H1 (cell line): ENCODE measurements at regions not wholly inside any gene's neighbourhood (a gene's known extent, or its start where the extent isn't known, plus 50 kb on each side); places are given as distances from the start of the nearest gene placed in this dataset.

ENCODE experiments used
- CTCF ChIA-PET: fragments of 300-600 bp; sonication (Branson Sonifier 250); formaldehyde crosslinking; loops from one replicate; lab custom pipeline; 2021; ENCODE audit not compliant: partially characterized antibody; lab: Charles Lee
- POLR2A ChIA-PET: fragments of 300-600 bp; sonication (Branson Sonifier 250); formaldehyde crosslinking; loops from one replicate; lab custom pipeline; 2021; ENCODE audit warnings: inconsistent platforms; ENCODE audit not compliant: partially characterized antibody; lab: Charles Lee
- DNase-seq, 2 experiments: peaks; one replicate each; pipeline versions ENCODE4 v3.0.0 to v3.0.0-alpha.2; 2010 to 2022; ENCODE audit warnings: low spot score in 2 of 2, low read depth in 1 of 2, mixed read lengths in 1 of 2
- FAIRE-seq: peaks from 2 replicates; lab custom pipeline; 2011; peaks lifted over from hg19 to GRCh38; lab: Jason Lieb, UNC
- H2AFZ ChIP-seq: 2 replicates; pipeline ENCODE4 v1.8.1; 2012; ENCODE audit warnings: low read length, inconsistent platforms
- H2AK5ac ChIP-seq: 2 replicates; pipeline ENCODE4 v1.6.1; 2013; ENCODE audit warnings: low read depth, low read length
- H2BK120ac ChIP-seq: replicated peaks from 2 replicates; pipeline ENCODE3; 2013; ENCODE audit warnings: low read depth, low read length, inconsistent platforms
- H2BK12ac ChIP-seq: 2 replicates; pipeline ENCODE4 v1.6.1; 2013; ENCODE audit warnings: low read depth, low read length
- H2BK15ac ChIP-seq: 2 replicates; pipeline ENCODE4 v1.6.1; 2013; ENCODE audit warnings: low read length
- H2BK20ac ChIP-seq: 2 replicates; pipeline ENCODE4 v1.6.1; 2013; ENCODE audit warnings: low read length
- H2BK5ac ChIP-seq: 2 replicates; pipeline ENCODE4 v1.6.1; 2013; ENCODE audit warnings: low read depth, low read length
- H3K14ac ChIP-seq: 2 replicates; pipeline ENCODE4 v1.6.1; 2013; ENCODE audit warnings: inconsistent platforms; ENCODE audit not compliant: insufficient read length
- H3K18ac ChIP-seq: 2 replicates; pipeline ENCODE4 v1.6.1; 2013; ENCODE audit warnings: low read length; ENCODE audit errors: extremely low read depth
- H3K23ac ChIP-seq: 2 replicates; pipeline ENCODE4 v1.6.1; 2013; ENCODE audit warnings: inconsistent platforms; ENCODE audit not compliant: insufficient read length
- H3K23me2 ChIP-seq: 2 replicates; pipeline ENCODE4 v1.6.1; 2013; ENCODE audit warnings: low read depth, low read length
- H3K27ac ChIP-seq: 2 replicates; pipeline ENCODE4 v1.6.1; 2011; ENCODE audit warnings: low read depth, low read length, inconsistent platforms
- H3K27me3 ChIP-seq, 4 experiments: replicated peaks in 1 of 4; 1 replicate in 1 of 4; 2 replicates in 3 of 4; pipeline versions ENCODE4 v1.6.1 to v1.8.1; 2011 to 2013; ENCODE audit warnings: low read length in 3 of 4, mild to moderate bottlenecking in 3 of 4, inconsistent platforms in 2 of 4, mixed read lengths in 2 of 4, moderate library complexity in 1 of 4; ENCODE audit not compliant: control insufficient read depth in 3 of 4, insufficient read depth in 3 of 4; ENCODE audit errors: extremely low read depth in 1 of 4
- H3K36me3 ChIP-seq, 4 experiments: 2 replicates each; pipeline versions ENCODE4 v1.6.1 to v1.8.1; 2011 to 2013; ENCODE audit warnings: mild to moderate bottlenecking in 4 of 4, low read length in 3 of 4, moderate library complexity in 2 of 4, control low read depth in 1 of 4, inconsistent platforms in 1 of 4; ENCODE audit not compliant: insufficient read depth in 4 of 4, control insufficient read depth in 2 of 4
- H3K4ac ChIP-seq: replicated peaks from 2 replicates; pipeline ENCODE3; 2013; ENCODE audit warnings: low read length, low read depth, mixed read lengths, inconsistent platforms; ENCODE audit not compliant: insufficient read length
- H3K4me1 ChIP-seq, 4 experiments: replicated peaks in 1 of 4; 1 replicate in 1 of 4; 2 replicates in 3 of 4; pipeline versions ENCODE4 v1.6.1 to v1.8.1; 2011 to 2013; ENCODE audit warnings: low read length in 3 of 4, inconsistent platforms in 2 of 4, mixed read lengths in 1 of 4; ENCODE audit not compliant: insufficient read depth in 4 of 4, control insufficient read depth in 3 of 4
- H3K4me2 ChIP-seq, 2 experiments: 2 replicates each; pipeline versions ENCODE4 v1.6.1 to v1.8.1; 2011 to 2013; ENCODE audit warnings: low read depth in 2 of 2, low read length in 2 of 2, control low read depth in 1 of 2, inconsistent platforms in 1 of 2, mild to moderate bottlenecking in 1 of 2; ENCODE audit not compliant: insufficient read depth in 1 of 2
- H3K4me3 ChIP-seq, 4 experiments: fragments of 200-600, 300-600 bp in 1 of 4; sonication (generic), shearing (Covaris generic), sonication (Bioruptor Twin) in 1 of 4; 2 replicates each; pipeline versions ENCODE4 v1.5.1 to v1.8.1; 2011 to 2016; ENCODE audit warnings: low read length in 4 of 4, low read depth in 3 of 4, control low read depth in 2 of 4, inconsistent platforms in 2 of 4, mild to moderate bottlenecking in 2 of 4, mixed read lengths in 1 of 4, moderate library complexity in 1 of 4; ENCODE audit not compliant: insufficient read depth in 2 of 4; ENCODE audit errors: extremely low read depth in 1 of 4
- H3K56ac ChIP-seq: replicated peaks from 2 replicates; pipeline ENCODE3; 2013; ENCODE audit warnings: low read depth, mild to moderate bottlenecking, mixed read lengths, low read length, inconsistent platforms; ENCODE audit not compliant: insufficient read length
- H3K79me1 ChIP-seq: 2 replicates; pipeline ENCODE4 v1.6.1; 2013; ENCODE audit warnings: low read depth, low read length, control low read depth
- H3K79me2 ChIP-seq, 2 experiments: 2 replicates each; pipeline versions ENCODE4 v1.6.1 to v1.8.1; 2012 to 2013; ENCODE audit warnings: low read length in 2 of 2, mild to moderate bottlenecking in 2 of 2, inconsistent platforms in 1 of 2; ENCODE audit not compliant: insufficient read depth in 2 of 2, control insufficient read depth in 1 of 2
- H3K9ac ChIP-seq, 4 experiments: replicated peaks in 1 of 4; 1 replicate in 1 of 4; 2 replicates in 3 of 4; pipeline versions ENCODE4 v1.6.1 to v1.8.1; 2011 to 2013; ENCODE audit warnings: low read depth in 3 of 4, low read length in 3 of 4, control low read depth in 2 of 4, mild to moderate bottlenecking in 2 of 4, moderate library complexity in 2 of 4, inconsistent platforms in 1 of 4; ENCODE audit errors: extremely low read depth in 1 of 4
- H3K9me3 ChIP-seq, 2 experiments: 2 replicates each; pipeline versions ENCODE4 v1.6.1 to v1.8.1; 2012 to 2013; ENCODE audit warnings: mild to moderate bottlenecking in 2 of 2, moderate library complexity in 2 of 2, control low read depth in 1 of 2, inconsistent platforms in 1 of 2, low read depth in 1 of 2, low read length in 1 of 2, mixed read lengths in 1 of 2; ENCODE audit not compliant: insufficient read depth in 2 of 2
- H4K20me1 ChIP-seq, 2 experiments: replicated peaks in 1 of 2; 2 replicates each; pipeline versions ENCODE3 to v1.8.1; 2011 to 2013; ENCODE audit warnings: inconsistent platforms in 2 of 2, low read length in 2 of 2, mild to moderate bottlenecking in 1 of 2; ENCODE audit not compliant: insufficient read depth in 2 of 2, control insufficient read depth in 1 of 2
- H4K5ac ChIP-seq: 2 replicates; pipeline ENCODE4 v1.6.1; 2013; ENCODE audit warnings: low read length, low read depth, mixed read lengths, inconsistent platforms; ENCODE audit not compliant: insufficient read length
- H4K8ac ChIP-seq: 2 replicates; pipeline ENCODE4 v1.8.0; 2013; ENCODE audit warnings: mild to moderate bottlenecking, moderate library complexity, low read length, inconsistent platforms; ENCODE audit not compliant: insufficient read depth; ENCODE audit errors: extremely low read depth
- H4K91ac ChIP-seq: replicated peaks from 2 replicates; pipeline ENCODE3; 2013; ENCODE audit warnings: low read length, mixed read lengths, inconsistent platforms; ENCODE audit not compliant: insufficient read length
- CTCF ChIP-seq, 3 experiments: IDR thresholded peaks; 1 replicate in 2 of 3; 2 replicates in 1 of 3; pipeline versions ENCODE4 v1.5.1 to v1.6.1; 2011; ENCODE audit warnings: low read length in 3 of 3, mild to moderate bottlenecking in 3 of 3, inconsistent platforms in 2 of 3, low read depth in 1 of 3, moderate library complexity in 1 of 3; ENCODE audit not compliant: insufficient read depth in 1 of 3; ENCODE audit errors: control extremely low read depth in 1 of 3
- HDAC6 ChIP-seq: IDR thresholded peaks from one replicate; pipeline ENCODE4 v1.7.1; 2012; ENCODE audit warnings: low read depth, mild to moderate bottlenecking, inconsistent platforms, low read length, moderate library complexity
- JUND ChIP-seq: IDR thresholded peaks from 2 replicates; pipeline ENCODE4 v1.6.1; 2011; ENCODE audit warnings: mild to moderate bottlenecking, improper control_type of control experiment, low read length
- NANOG ChIP-seq: IDR thresholded peaks from 2 replicates; pipeline ENCODE4 v1.6.1; 2011; ENCODE audit warnings: low read length, low read depth, mild to moderate bottlenecking, inconsistent platforms; ENCODE audit not compliant: insufficient read depth, poor library complexity, severe bottlenecking
- NRF1 ChIP-seq: IDR thresholded peaks from 2 replicates; pipeline ENCODE4 v1.6.1; 2011; ENCODE audit warnings: mild to moderate bottlenecking, low read depth, low read length, improper control_type of control experiment
- PHF8 ChIP-seq: fragments of 200-600 bp; sonication (generic); conservative IDR thresholded peaks from 2 replicates; pipeline ENCODE4 v1.7.1; 2012; ENCODE audit warnings: low read depth, mild to moderate bottlenecking, inconsistent platforms, low read length, moderate library complexity
- SAP30 ChIP-seq: fragments of 300-600 bp; sonication (generic); IDR thresholded peaks from 2 replicates; pipeline ENCODE4 v1.7.1; 2012; ENCODE audit warnings: low read length, moderate library complexity, mild to moderate bottlenecking, inconsistent platforms; ENCODE audit not compliant: insufficient read depth, insufficient replicate concordance
- SP1 ChIP-seq: IDR thresholded peaks from 2 replicates; pipeline ENCODE4 v1.6.1; 2011; ENCODE audit warnings: low read depth, low read length
- SP2 ChIP-seq: IDR thresholded peaks from 2 replicates; pipeline ENCODE4 v1.6.1; 2012; ENCODE audit warnings: mild to moderate bottlenecking, low read length, inconsistent platforms
- ZNF274 ChIP-seq: IDR thresholded peaks from 2 replicates; pipeline ENCODE4 v1.7.0; 2012; ENCODE audit warnings: low read length, borderline replicate concordance; ENCODE audit errors: extremely low read depth
- WGBS, 2 experiments: shearing (Covaris generic) in 1 of 2; methylation state at CpG; one replicate each; pipeline versions ENCODE4 v1.1.6 to v1.1.7; 2013 to 2015; ENCODE audit warnings: low lambda C conversion rate in 2 of 2, mixed read lengths in 2 of 2, inconsistent platforms in 1 of 2, low coverage in 1 of 2, missing lambda C conversion rate in 1 of 2; ENCODE audit not compliant: insufficient replicate concordance in 2 of 2, insufficient coverage in 1 of 2, insufficient read length in 1 of 2; ENCODE audit errors: extremely low coverage in 1 of 2, missing lambda C conversion rate in 1 of 2; 5-methylcytosine and 5-hydroxymethylcytosine counted together
- TF ChIP-seq, protein P1 (sequence below): IDR thresholded peaks from 2 replicates; pipeline ENCODE4 v1.6.1; 2012; ENCODE audit warnings: inconsistent platforms

- no peak overlapping the region for H2BK20ac ChIP-seq
- no peak overlapping the region for H3K56ac ChIP-seq
- no peak overlapping the region for H2AK5ac ChIP-seq
- CTCF ChIA-PET = interaction anchor here (0.5 to 1.7 kb wide), 2 partner anchors 24 to 402 kb away, joined by 3 read pairs; no protein-coding TSS in a partner anchor
- no peak overlapping the region for H3K23ac ChIP-seq
- no peak overlapping the region for H2BK15ac ChIP-seq
- 91% methylated on average over 5 of the region's 5 CpGs; no CpG with 5 or more reads in 1 of the 2 experiments for WGBS, 2 experiments
- H3K27me3 ChIP-seq = no peaks in the 10 kb centered on the region
- H3K18ac ChIP-seq = no peak overlapping the region
- H3K9me3 ChIP-seq = peaks cover 9 to 10% of the 10 kb centered on the region in 2 experiments; a peak in 3 of 4 replicates
- no peak overlapping the region for H3K4me3 ChIP-seq
- no peak overlapping the region for H3K14ac ChIP-seq
- no peak overlapping the region for H2BK12ac ChIP-seq
- no peaks in the 10 kb centered on the region for H3K23me2 ChIP-seq
- FAIRE-seq (no peak), DNase-seq (no peak)
- H3K4ac ChIP-seq = no peak overlapping the region
- no peak overlapping the region for H3K4me2 ChIP-seq
- no peaks in the 10 kb centered on the region for H4K20me1 ChIP-seq
- H4K5ac ChIP-seq = no peak overlapping the region
- H2AFZ ChIP-seq = no peak overlapping the region
- POLR2A ChIA-PET = no interaction called here
- H4K91ac ChIP-seq = no peak overlapping the region
- no peaks in the 10 kb centered on the region for H3K4me1 ChIP-seq
- H3K9ac ChIP-seq = no peak overlapping the region
- H3K79me2 ChIP-seq = no peaks in the 10 kb centered on the region
- no peak overlapping the region for H2BK120ac ChIP-seq
- H3K27ac ChIP-seq = no peak overlapping the region
- H3K79me1 ChIP-seq = no peaks in the 10 kb centered on the region
- H4K8ac ChIP-seq = no peak overlapping the region
- H3K36me3 ChIP-seq = peaks cover 0 to 4% (median 0%) of the 10 kb centered on the region in 4 experiments; a peak in 1 of 8 replicates
- H2BK5ac ChIP-seq = no peak overlapping the region
- no peak for TF ChIP-seq CTCF (IDR thresholded peaks at IDR 0.05; ENCODE audit: control extremely low read depth in 1 of 3, insufficient read depth in 1 of 3, low read depth in 1 of 3, low read length in 3 of 3)
- TF ChIP-seq JUND = no peak
- TF ChIP-seq NANOG = no peak
- TF ChIP-seq ZNF274 = no peak
- TF ChIP-seq SP2 = no peak
- TF ChIP-seq PHF8 = no peak
- TF ChIP-seq SAP30 = no peak
- TF ChIP-seq HDAC6 = no peak
- no peak for TF ChIP-seq SP1
- TF ChIP-seq, protein P1, sequence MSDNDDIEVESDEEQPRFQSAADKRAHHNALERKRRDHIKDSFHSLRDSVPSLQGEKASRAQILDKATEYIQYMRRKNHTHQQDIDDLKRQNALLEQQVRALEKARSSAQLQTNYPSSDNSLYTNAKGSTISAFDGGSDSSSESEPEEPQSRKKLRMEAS = no peak
- no peak for TF ChIP-seq NRF1
These were observed 731.7 kb upstream of the MIR17HG start for GRCh38 chr13:90615767-90616166.
